ENCODE measurements at regions not wholly inside any gene's neighbourhood (a gene's known extent, or its start where the extent isn't known, plus 50 kb on each side); places are given as distances from the start of the nearest gene placed in this dataset.

- TF ChIP-seq OSR1 (CRISPR knock-in tag; IDR thresholded peaks at IDR 0.05) (no peak), ARNTL (CRISPR knock-in tag; IDR thresholded peaks at IDR 0.05; ENCODE audit: borderline replicate concordance, low read depth) (no peak), TOX (CRISPR knock-in tag; IDR thresholded peaks at IDR 0.05; ENCODE audit: borderline replicate concordance) (no peak), TCF4 (CRISPR knock-in tag; IDR thresholded peaks at IDR 0.05; ENCODE audit: borderline replicate concordance) (no peak), CSRNP3 (CRISPR knock-in tag; IDR thresholded peaks at IDR 0.05) (no peak), ZNF565 (CRISPR knock-in tag; conservative IDR thresholded peaks at IDR 0.05; ENCODE audit: low read depth) (no peak), RARB (CRISPR knock-in tag; IDR thresholded peaks at IDR 0.05) (no peak), GLIS3 (CRISPR knock-in tag; IDR thresholded peaks at IDR 0.05) (no peak), BACH2 (CRISPR knock-in tag; IDR thresholded peaks at IDR 0.05; ENCODE audit: borderline replicate concordance) (no peak), PPARA (CRISPR knock-in tag; IDR thresholded peaks at IDR 0.05; ENCODE audit: borderline replicate concordance) (no peak)
- TF ChIP-seq, protein P1, sequence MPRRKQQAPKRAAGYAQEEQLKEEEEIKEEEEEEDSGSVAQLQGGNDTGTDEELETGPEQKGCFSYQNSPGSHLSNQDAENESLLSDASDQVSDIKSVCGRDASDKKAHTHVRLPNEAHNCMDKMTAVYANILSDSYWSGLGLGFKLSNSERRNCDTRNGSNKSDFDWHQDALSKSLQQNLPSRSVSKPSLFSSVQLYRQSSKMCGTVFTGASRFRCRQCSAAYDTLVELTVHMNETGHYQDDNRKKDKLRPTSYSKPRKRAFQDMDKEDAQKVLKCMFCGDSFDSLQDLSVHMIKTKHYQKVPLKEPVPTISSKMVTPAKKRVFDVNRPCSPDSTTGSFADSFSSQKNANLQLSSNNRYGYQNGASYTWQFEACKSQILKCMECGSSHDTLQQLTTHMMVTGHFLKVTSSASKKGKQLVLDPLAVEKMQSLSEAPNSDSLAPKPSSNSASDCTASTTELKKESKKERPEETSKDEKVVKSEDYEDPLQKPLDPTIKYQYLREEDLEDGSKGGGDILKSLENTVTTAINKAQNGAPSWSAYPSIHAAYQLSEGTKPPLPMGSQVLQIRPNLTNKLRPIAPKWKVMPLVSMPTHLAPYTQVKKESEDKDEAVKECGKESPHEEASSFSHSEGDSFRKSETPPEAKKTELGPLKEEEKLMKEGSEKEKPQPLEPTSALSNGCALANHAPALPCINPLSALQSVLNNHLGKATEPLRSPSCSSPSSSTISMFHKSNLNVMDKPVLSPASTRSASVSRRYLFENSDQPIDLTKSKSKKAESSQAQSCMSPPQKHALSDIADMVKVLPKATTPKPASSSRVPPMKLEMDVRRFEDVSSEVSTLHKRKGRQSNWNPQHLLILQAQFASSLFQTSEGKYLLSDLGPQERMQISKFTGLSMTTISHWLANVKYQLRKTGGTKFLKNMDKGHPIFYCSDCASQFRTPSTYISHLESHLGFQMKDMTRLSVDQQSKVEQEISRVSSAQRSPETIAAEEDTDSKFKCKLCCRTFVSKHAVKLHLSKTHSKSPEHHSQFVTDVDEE (CRISPR knock-in tag; IDR thresholded peaks at IDR 0.05), result no peak
- no peak for ATAC-seq
These were observed 277.1 kb downstream of the KLF12 start for GRCh38 chr13:73857106-73857505.

DNA sequence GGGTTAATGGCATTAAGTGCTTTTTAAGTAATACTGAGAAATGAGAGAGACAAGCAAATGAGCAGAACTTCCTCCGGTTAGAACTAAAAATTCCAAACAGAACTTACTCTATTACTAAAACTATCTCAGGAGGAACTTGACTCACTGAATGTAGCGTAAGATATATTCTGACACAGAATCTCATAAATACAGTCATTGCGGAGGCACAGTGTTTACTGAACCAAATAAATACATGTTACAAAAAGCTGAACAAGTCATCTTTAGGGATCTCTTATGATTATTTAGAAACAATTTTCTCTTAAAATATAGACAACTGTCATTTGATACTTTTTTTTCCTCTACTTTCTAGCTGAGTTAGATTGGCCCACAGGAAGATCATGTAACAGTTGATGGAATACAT, 283.1 kb downstream of the KLF12 start:
- TF ChIP-seq OSR1 (CRISPR knock-in tag; IDR thresholded peaks at IDR 0.05), result no peak
- no peak for TF ChIP-seq CSRNP3 (CRISPR knock-in tag; IDR thresholded peaks at IDR 0.05)
- TF ChIP-seq, protein P2, sequence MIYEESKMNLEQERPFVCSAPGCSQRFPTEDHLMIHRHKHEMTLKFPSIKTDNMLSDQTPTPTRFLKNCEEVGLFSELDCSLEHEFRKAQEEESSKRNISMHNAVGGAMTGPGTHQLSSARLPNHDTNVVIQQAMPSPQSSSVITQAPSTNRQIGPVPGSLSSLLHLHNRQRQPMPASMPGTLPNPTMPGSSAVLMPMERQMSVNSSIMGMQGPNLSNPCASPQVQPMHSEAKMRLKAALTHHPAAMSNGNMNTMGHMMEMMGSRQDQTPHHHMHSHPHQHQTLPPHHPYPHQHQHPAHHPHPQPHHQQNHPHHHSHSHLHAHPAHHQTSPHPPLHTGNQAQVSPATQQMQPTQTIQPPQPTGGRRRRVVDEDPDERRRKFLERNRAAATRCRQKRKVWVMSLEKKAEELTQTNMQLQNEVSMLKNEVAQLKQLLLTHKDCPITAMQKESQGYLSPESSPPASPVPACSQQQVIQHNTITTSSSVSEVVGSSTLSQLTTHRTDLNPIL (CRISPR knock-in tag; IDR thresholded peaks at IDR 0.05; ENCODE audit: low read depth), result no peak
- TF ChIP-seq, protein P1 (CRISPR knock-in tag; IDR thresholded peaks at IDR 0.05), result no peak
- TF ChIP-seq TOX (CRISPR knock-in tag; IDR thresholded peaks at IDR 0.05; ENCODE audit: borderline replicate concordance), result no peak
- no peak for TF ChIP-seq ARNTL (CRISPR knock-in tag; IDR thresholded peaks at IDR 0.05; ENCODE audit: borderline replicate concordance, low read depth)
- TF ChIP-seq ZNF565 (CRISPR knock-in tag; conservative IDR thresholded peaks at IDR 0.05; ENCODE audit: low read depth), result no peak
- no peak for TF ChIP-seq SNAI2 (CRISPR knock-in tag; IDR thresholded peaks at IDR 0.05)
- no peak for TF ChIP-seq ZFP30 (CRISPR knock-in tag; IDR thresholded peaks at IDR 0.05)
- TF ChIP-seq ISL1 (CRISPR knock-in tag; IDR thresholded peaks at IDR 0.05), result no peak
- ATAC-seq, result no peak

- TF ChIP-seq, protein P3, sequence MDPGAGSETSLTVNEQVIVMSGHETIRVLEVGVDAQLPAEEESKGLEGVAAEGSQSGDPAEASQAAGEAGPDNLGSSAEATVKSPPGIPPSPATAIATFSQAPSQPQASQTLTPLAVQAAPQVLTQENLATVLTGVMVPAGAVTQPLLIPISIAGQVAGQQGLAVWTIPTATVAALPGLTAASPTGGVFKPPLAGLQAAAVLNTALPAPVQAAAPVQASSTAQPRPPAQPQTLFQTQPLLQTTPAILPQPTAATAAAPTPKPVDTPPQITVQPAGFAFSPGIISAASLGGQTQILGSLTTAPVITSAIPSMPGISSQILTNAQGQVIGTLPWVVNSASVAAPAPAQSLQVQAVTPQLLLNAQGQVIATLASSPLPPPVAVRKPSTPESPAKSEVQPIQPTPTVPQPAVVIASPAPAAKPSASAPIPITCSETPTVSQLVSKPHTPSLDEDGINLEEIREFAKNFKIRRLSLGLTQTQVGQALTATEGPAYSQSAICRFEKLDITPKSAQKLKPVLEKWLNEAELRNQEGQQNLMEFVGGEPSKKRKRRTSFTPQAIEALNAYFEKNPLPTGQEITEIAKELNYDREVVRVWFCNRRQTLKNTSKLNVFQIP (CRISPR knock-in tag; IDR thresholded peaks at IDR 0.05; ENCODE audit: borderline replicate concordance, low read depth), result no peak
- no peak for TF ChIP-seq GLIS3 (CRISPR knock-in tag; IDR thresholded peaks at IDR 0.05)
- TF ChIP-seq ISL1 (CRISPR knock-in tag; IDR thresholded peaks at IDR 0.05), result peak; percentile 87
- no peak; the same call in 2 of the 3 replicates for ATAC-seq
These were observed 283.9 kb downstream of the KLF12 start for GRCh38 chr13:73850104-73850873.
